ENCODE measurements at regions not wholly inside any gene's neighbourhood (a gene's known extent, or its start where the extent isn't known, plus 50 kb on each side); places are given as distances from the start of the nearest gene placed in this dataset.

GRCh38 chr6:170033666-170034065 lies 257.2 kb downstream of the DLL1 start:
- TF ChIP-seq EP300 (IDR thresholded peaks at IDR 0.05) (no peak), CTCF (IDR thresholded peaks at IDR 0.05) (no peak)

Measured in upper lobe of left lung (tissue), 4 donors.